Peyer's patch (tissue), 4 donors: ENCODE measurements at regions not wholly inside any gene's neighbourhood (a gene's known extent, or its start where the extent isn't known, plus 50 kb on each side); places are given as distances from the start of the nearest gene placed in this dataset.

Experiments
- DNase-seq, 3 donors: peaks; one replicate each; pipeline ENCODE4 v3.0.0-alpha.2; 2017 to 2019
- H3K27ac ChIP-seq, 4 donors: fragments of 200-600 bp; sonication (generic); one replicate each; pipeline ENCODE4 v1.5.1; 2016 to 2019
- H3K27me3 ChIP-seq, 2 donors: fragments of 200-600 bp; sonication (generic); one replicate each; pipeline ENCODE4 v1.5.1; 2019
- H3K36me3 ChIP-seq, 3 donors: fragments of 200-600 bp; sonication (generic); one replicate each; pipeline ENCODE4 v1.5.1; 2016 to 2019
- H3K4me1 ChIP-seq, 4 donors: fragments of 200-600 bp; sonication (generic); one replicate each; pipeline ENCODE4 v1.5.1; 2016 to 2019
- H3K4me3 ChIP-seq, 4 donors: fragments of 200-600 bp; sonication (generic); 1 replicate in 3 of 4; 2 replicates in 1 of 4; pipeline ENCODE4 v1.5.1; 2016 to 2019; ENCODE audit warnings: mild to moderate bottlenecking in 1 of 4
- H3K9me3 ChIP-seq, 4 donors: fragments of 200-600 bp; sonication (generic); one replicate each; pipeline ENCODE4 v1.5.1; 2016 to 2019; ENCODE audit warnings: mild to moderate bottlenecking in 1 of 4
- CTCF ChIP-seq, 6 experiments: fragments of 450-650 bp in 4 of 6; fragments of 200-600 bp in 2 of 6; sonication (generic) in 1 of 6; IDR thresholded peaks; one replicate each; pipeline ENCODE4 v1.5.1; 2017 to 2019; ENCODE audit warnings: antibody characterized with exemption in 6 of 6, mild to moderate bottlenecking in 3 of 6, moderate library complexity in 1 of 6
- POLR2A ChIP-seq, 2 donors: fragments of 450-650 bp; IDR thresholded peaks; one replicate each; pipeline ENCODE4 v1.5.1; 2017; ENCODE audit warnings: antibody characterized with exemption in 2 of 2, mild to moderate bottlenecking in 2 of 2, moderate library complexity in 2 of 2

DNA sequence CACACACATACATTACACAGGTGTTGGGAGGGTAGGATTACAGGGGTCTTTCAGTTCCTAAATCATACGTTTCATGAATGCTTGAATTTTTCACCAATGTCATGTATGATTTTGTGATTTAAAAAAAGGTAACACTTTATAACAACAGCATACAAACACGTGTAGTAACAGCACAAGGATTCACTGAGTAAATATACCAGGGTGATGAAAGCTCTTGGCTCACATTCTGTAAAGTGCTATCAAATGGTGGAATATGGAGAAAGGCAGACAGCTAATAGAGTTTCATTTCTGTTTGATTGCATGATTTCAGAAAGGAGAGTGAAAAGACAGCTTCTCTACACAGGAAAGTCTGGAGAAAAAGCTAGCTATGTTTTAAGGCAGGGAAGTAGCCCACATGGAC lies 231.9 kb downstream of the CD83 start:
- TF ChIP-seq CTCF (IDR thresholded peaks at IDR 0.05) (no peak), POLR2A (IDR thresholded peaks at IDR 0.05) (no peak)
- H3K4me1 ChIP-seq, result no peaks in the 10 kb centered on the region
- no peaks in the 10 kb centered on the region for H3K27me3 ChIP-seq

GRCh38 chr6:14350210-14350609 lies 232.6 kb downstream of the CD83 start:
- DNase-seq, result no peak
- TF ChIP-seq POLR2A (IDR thresholded peaks at IDR 0.05) (no peak), CTCF (IDR thresholded peaks at IDR 0.05) (no peak)
- Histone ChIP-seq H3K4me3 (no peak overlapping the region), H3K27me3 (no peaks in the 10 kb centered on the region), H3K27ac (no peak overlapping the region), H3K9me3 (peaks cover 0 to 4% (median 0%) of the 10 kb centered on the region in 4 donors), H3K4me1 (no peaks in the 10 kb centered on the region), H3K36me3 (no peaks in the 10 kb centered on the region)

More for the DNA sequence above, 231.9 kb downstream of the CD83 start:
- H3K36me3 ChIP-seq, result no peaks in the 10 kb centered on the region
- no peak overlapping the region for H3K4me3 ChIP-seq
- no peak overlapping the region for H3K27ac ChIP-seq
- DNase-seq, result no peak
- peaks cover 0 to 4% (median 0%) of the 10 kb centered on the region in 4 donors for H3K9me3 ChIP-seq

GRCh38 chr6:14353281-14353680 lies 235.7 kb downstream of the CD83 start:
- no peak for DNase-seq
- Histone ChIP-seq H3K27ac (no peak overlapping the region), H3K4me3 (no peak overlapping the region), H3K27me3 (no peaks in the 10 kb centered on the region), H3K9me3 (peaks cover 0 to 4% (median 0%) of the 10 kb centered on the region in 4 donors), H3K36me3 (no peaks in the 10 kb centered on the region), H3K4me1 (no peaks in the 10 kb centered on the region)
- no peak for TF ChIP-seq POLR2A (IDR thresholded peaks at IDR 0.05)
- TF ChIP-seq CTCF (IDR thresholded peaks at IDR 0.05), result no peak

- Histone ChIP-seq H3K27ac (no peak overlapping the region), H3K36me3 (no peaks in the 10 kb centered on the region), H3K9me3 (peaks cover 0 to 4% (median 0%) of the 10 kb centered on the region in 4 donors), H3K27me3 (no peaks in the 10 kb centered on the region), H3K4me3 (no peak overlapping the region), H3K4me1 (no peaks in the 10 kb centered on the region)
- DNase-seq, result no peak
- TF ChIP-seq POLR2A (IDR thresholded peaks at IDR 0.05) (no peak), CTCF (IDR thresholded peaks at IDR 0.05) (no peak)
These were observed 236.2 kb downstream of the CD83 start for GRCh38 chr6:14353798-14354197.

DNA sequence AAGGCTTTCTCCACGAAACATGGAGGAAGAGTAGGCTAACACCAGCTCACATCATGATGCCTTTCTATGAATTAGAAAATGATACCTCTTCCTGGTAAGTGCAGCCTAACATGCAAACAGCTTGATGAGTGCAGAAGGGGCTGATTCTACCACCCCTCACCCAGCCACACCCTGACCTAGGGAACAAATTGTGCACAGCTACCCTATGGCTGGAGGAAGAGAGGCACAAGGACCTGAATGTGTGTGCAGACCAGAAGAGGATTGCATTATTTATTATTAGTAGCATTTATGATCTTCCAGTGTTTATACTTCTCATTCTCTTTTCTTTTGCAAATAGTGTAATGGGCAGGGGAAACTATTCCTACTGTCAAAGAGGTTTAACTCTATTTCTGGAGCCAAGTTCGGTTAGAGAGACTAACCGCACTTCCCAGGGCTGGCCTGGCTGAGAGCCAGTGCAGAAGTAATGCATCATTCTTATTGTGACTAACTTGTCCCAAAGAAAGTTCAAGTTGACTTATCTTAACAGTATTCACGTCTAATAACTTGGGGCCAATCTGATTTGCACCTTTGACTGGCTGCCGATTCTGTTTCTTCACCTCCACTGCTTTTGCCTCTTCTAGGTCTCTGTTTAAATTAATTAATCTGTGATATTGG lies 237.5 kb downstream of the CD83 start:
- DNase-seq, result peak in 1 of 3 donors; percentile 55
- Histone ChIP-seq H3K4me3 (no peak overlapping the region), H3K4me1 (no peaks in the 10 kb centered on the region), H3K27ac (no peak overlapping the region), H3K36me3 (no peaks in the 10 kb centered on the region), H3K9me3 (peaks cover 0 to 4% (median 0%) of the 10 kb centered on the region in 4 donors), H3K27me3 (no peaks in the 10 kb centered on the region)
- TF ChIP-seq CTCF (IDR thresholded peaks at IDR 0.05) (no peak), POLR2A (IDR thresholded peaks at IDR 0.05) (no peak)
